GM18907 (cell line): ENCODE measurements at regions not wholly inside any gene's neighbourhood (a gene's known extent, or its start where the extent isn't known, plus 50 kb on each side); places are given as distances from the start of the nearest gene placed in this dataset.
"Not testable (repeated sequence)": the region's sequence is repeated elsewhere in the genome, so short reads cannot be mapped to it uniquely, and the experiment has no call there.

Source experiments
- ATAC-seq: cut with Tn5 transposase; IDR thresholded peaks from one replicate; pipeline ENCODE4 v1.9.1; 2021; ENCODE audit warnings: mild to moderate bottlenecking, moderate library complexity; ENCODE audit not compliant: unreplicated experiment

- ATAC-seq: no peak
Measured at GRCh38 chr1:65527190-65527589, 106.7 kb downstream of the LEPR start.

- no peak for ATAC-seq
Measured at GRCh38 chr1:65527707-65528503, 107.4 kb downstream of the LEPR start.

- ATAC-seq: no peak
Measured at GRCh38 chr1:65531972-65532570, 111.6 kb downstream of the LEPR start.

- no peak for ATAC-seq
Measured at GRCh38 chr1:65535981-65536380, 115.5 kb downstream of the LEPR start.

GRCh38 chr1:65538086-65538485 lies 117.6 kb downstream of the LEPR start:
- ATAC-seq: no peak

- no peak for ATAC-seq
Measured at GRCh38 chr1:65538664-65539063, 118.2 kb downstream of the LEPR start.

- no peak for ATAC-seq
Measured at GRCh38 chr1:65539266-65540131, 119.0 kb downstream of the LEPR start.

GRCh38 chr1:65541161-65541560 lies 120.7 kb downstream of the LEPR start:
- ATAC-seq: no peak

GRCh38 chr1:65541865-65542264 lies 121.4 kb downstream of the LEPR start:
- no peak for ATAC-seq

GRCh38 chr1:65542592-65542991 lies 122.1 kb downstream of the LEPR start:
- ATAC-seq: not testable (repeated sequence)

- ATAC-seq: not testable (repeated sequence)
Measured at GRCh38 chr1:65550306-65551010, 130.0 kb downstream of the LEPR start.

GRCh38 chr1:65552484-65552883 lies 132.0 kb downstream of the LEPR start:
- not testable (repeated sequence) for ATAC-seq

GRCh38 chr1:65554086-65554764 lies 133.8 kb downstream of the LEPR start:
- ATAC-seq: not testable (repeated sequence)

- ATAC-seq: no peak
Measured at GRCh38 chr1:65554829-65555228, 134.4 kb downstream of the LEPR start.

- no peak for ATAC-seq
Measured at GRCh38 chr1:65558215-65558614, 137.7 kb downstream of the LEPR start.

GRCh38 chr1:65564493-65564892 lies 144.0 kb downstream of the LEPR start:
- ATAC-seq: no peak

- no peak for ATAC-seq
Measured at GRCh38 chr1:65568285-65568684, 147.8 kb downstream of the LEPR start.

GRCh38 chr1:65572701-65573421 lies 152.4 kb downstream of the LEPR start:
- ATAC-seq: no peak

- ATAC-seq: no peak
Measured at GRCh38 chr1:65577278-65577677, 156.8 kb downstream of the LEPR start.

- ATAC-seq: not testable (repeated sequence)
Measured at GRCh38 chr1:65577982-65578381, 157.5 kb downstream of the LEPR start.
